SK-N-SH (cell line): ENCODE measurements at regions not wholly inside any gene's neighbourhood (a gene's known extent, or its start where the extent isn't known, plus 50 kb on each side); places are given as distances from the start of the nearest gene placed in this dataset.
"Not testable (repeated sequence)": the region's sequence is repeated elsewhere in the genome, so short reads cannot be mapped to it uniquely, and the experiment has no call there.

Experiments
- CHD2 ChIP-seq: fragments of 150-350 bp; IDR thresholded peaks from 2 replicates; pipeline ENCODE4 v1.6.1; 2018; ENCODE audit warnings: low read length; ENCODE audit not compliant: partially characterized antibody
- CTCF ChIP-seq: fragments of 200-600 bp; sonication (generic); IDR thresholded peaks from 2 replicates; pipeline ENCODE4 v1.6.1; 2017; ENCODE audit warnings: antibody characterized with exemption, mild to moderate bottlenecking, moderate library complexity
- FOXM1 ChIP-seq: IDR thresholded peaks from 2 replicates; pipeline ENCODE4 v1.4.0; 2012; ENCODE audit warnings: low read depth, mild to moderate bottlenecking
- USF1 ChIP-seq: IDR thresholded peaks from 2 replicates; pipeline ENCODE4 v1.4.0; 2012; ENCODE audit warnings: low read depth, borderline replicate concordance
- YY1 ChIP-seq: IDR thresholded peaks from 2 replicates; pipeline ENCODE4 v1.4.0; 2012; ENCODE audit warnings: low read depth, mild to moderate bottlenecking

GRCh38 chr14:105591792-105592341 is 65.5 kb downstream of the TMEM121 start:
- not testable (repeated sequence) for TF ChIP-seq USF1, CTCF, YY1, FOXM1, CHD2
